Kidney epithelial cell (primary cell): ENCODE measurements at regions not wholly inside any gene's neighbourhood (a gene's known extent, or its start where the extent isn't known, plus 50 kb on each side); places are given as distances from the start of the nearest gene placed in this dataset.

ENCODE experiments used
- DNase-seq: peaks from one replicate; pipeline ENCODE4 v3.0.0-alpha.2; 2010; ENCODE audit warnings: low read depth
- H3K27me3 ChIP-seq: 2 replicates; pipeline ENCODE4 v1.6.0; 2011; ENCODE audit warnings: low read length; ENCODE audit not compliant: control insufficient read depth, insufficient read depth
- H3K36me3 ChIP-seq: 2 replicates; pipeline ENCODE4 v1.5.1; 2011; ENCODE audit warnings: low read length; ENCODE audit not compliant: control insufficient read depth, insufficient read depth
- H3K4me3 ChIP-seq: 2 replicates; pipeline ENCODE4 v1.5.1; 2011; ENCODE audit warnings: low read depth, mild to moderate bottlenecking, control low read depth, low read length
- TF ChIP-seq, protein P1 (sequence below): IDR thresholded peaks from 2 replicates; pipeline ENCODE4 v1.5.1; 2011; ENCODE audit warnings: mild to moderate bottlenecking, moderate library complexity, low read length, control low read depth, inconsistent platforms; ENCODE audit not compliant: insufficient read depth, poor library complexity, severe bottlenecking

DNA sequence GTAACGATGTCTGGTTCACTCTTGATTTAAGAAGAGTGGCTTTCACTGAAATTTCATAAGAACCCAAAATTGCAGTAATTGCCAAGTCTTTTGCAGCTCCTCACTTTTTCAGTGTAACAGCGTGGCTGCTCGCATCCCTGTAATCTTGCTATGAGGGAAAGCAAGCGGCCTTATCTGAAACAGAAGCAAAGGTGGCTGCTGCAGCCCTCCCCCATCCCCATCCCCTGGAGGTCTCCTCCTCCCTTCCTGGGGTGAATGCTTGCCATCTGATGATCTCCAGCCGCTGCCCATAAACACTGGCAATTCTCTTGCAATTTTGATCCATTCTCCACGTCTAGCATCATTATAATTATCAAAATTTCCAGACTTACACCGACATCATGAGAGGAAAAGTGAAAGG is 182.5 kb upstream of the ASIC2 start:
- Histone ChIP-seq H3K36me3 (no peaks in the 10 kb centered on the region), H3K4me3 (no peak overlapping the region), H3K27me3 (no peaks in the 10 kb centered on the region)
- DNase-seq: no peak
- TF ChIP-seq, protein P1, sequence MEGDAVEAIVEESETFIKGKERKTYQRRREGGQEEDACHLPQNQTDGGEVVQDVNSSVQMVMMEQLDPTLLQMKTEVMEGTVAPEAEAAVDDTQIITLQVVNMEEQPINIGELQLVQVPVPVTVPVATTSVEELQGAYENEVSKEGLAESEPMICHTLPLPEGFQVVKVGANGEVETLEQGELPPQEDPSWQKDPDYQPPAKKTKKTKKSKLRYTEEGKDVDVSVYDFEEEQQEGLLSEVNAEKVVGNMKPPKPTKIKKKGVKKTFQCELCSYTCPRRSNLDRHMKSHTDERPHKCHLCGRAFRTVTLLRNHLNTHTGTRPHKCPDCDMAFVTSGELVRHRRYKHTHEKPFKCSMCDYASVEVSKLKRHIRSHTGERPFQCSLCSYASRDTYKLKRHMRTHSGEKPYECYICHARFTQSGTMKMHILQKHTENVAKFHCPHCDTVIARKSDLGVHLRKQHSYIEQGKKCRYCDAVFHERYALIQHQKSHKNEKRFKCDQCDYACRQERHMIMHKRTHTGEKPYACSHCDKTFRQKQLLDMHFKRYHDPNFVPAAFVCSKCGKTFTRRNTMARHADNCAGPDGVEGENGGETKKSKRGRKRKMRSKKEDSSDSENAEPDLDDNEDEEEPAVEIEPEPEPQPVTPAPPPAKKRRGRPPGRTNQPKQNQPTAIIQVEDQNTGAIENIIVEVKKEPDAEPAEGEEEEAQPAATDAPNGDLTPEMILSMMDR: no peak

DNA sequence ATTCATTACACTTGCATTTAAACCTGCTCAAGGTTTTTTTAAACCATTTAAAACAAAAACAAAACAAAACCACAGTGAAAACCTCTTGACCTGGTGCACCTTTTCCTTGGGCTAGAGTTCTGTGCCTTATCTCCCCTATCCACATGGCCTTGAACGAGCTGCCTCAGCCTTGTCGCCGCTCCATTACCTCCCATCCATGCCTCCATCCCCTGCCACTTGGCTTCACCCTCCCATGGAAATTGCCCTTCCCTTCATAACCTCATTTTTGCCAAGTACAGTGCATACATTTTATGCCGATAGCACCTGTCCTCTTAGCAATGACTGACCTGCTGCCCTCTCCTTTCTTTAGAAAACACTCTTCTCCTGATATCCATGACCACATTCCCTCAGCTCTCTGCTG is 188.6 kb upstream of the ASIC2 start:
- Histone ChIP-seq H3K27me3 (no peaks in the 10 kb centered on the region), H3K36me3 (no peaks in the 10 kb centered on the region), H3K4me3 (no peak overlapping the region)
- TF ChIP-seq, protein P1: no peak
- no peak for DNase-seq

DNA sequence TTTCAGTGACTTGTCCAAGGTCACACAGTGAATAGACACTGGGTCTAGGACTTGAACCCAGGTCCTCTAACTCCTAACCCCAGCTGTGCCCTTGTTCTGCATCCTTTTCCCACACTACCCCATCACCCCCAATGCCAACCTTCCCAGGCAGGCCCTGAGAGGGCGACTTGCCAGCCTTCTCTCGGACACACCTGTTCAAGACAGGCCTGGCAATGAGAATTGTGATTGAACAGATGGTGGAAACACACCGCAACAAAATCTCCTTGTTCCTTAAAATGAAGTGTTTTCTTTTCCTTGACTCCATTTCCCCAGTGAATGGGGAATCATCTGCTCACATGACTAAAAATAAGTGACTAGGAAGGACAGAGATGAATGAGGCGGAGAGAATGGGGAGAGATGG is 189.5 kb upstream of the ASIC2 start:
- no peak for DNase-seq
- Histone ChIP-seq H3K27me3 (no peaks in the 10 kb centered on the region), H3K36me3 (no peaks in the 10 kb centered on the region), H3K4me3 (no peak overlapping the region)
- TF ChIP-seq, protein P1: no peak

DNA sequence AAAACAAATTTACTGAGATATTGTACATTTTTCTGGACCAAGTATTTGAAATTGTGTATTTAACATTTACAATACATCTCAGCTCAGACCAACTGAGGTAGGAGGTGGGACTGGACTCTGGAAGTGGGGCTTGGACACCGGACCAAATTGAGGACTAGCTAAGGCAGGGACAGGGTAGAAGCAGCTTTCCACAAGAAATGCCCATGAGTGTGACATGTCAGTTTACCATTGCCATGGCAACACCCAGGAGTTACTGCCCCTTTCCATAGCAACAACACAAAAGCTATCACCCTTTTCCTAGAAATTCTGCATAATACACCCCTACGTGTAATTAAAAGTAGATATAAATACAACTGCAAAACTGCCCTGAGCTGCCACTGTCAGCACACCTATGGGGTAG is 191.5 kb upstream of the ASIC2 start:
- TF ChIP-seq, protein P1: no peak
- no peak for DNase-seq

DNA sequence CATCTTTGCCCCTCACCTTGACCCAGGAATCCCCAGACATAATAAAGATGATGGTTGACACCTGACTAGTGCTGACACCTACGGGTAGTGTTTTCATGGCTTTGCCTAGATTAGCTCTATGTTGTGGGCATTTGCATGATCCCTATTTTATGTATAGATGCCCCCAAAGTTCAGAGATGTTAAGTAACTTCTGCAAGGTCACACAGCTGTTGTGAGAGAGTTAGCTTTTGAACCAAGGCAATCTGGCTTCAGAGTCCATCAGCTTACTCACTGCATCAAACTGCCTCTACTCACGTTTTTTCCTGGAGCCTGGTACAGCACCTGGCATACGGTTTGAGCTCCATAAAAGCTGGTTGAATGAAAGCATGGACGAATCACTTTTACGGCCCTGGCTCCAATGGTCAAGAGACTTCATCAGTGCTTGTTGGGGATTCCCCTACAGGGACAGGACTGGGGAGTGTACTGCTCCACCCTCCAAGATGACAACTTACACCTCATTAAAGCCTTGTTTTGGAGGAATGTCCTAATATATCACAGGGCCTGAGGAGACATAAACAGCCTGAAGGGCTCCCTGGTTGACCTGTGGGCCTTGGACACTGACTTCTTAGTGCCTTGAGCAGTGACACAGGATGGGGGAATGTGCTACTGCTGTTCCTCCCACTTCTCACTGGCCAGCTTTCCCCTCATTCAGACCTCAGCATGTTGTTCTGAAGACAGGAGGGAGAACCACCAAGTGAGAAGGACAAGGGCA is 193.2 kb upstream of the ASIC2 start:
- TF ChIP-seq, protein P1: no peak
- no peaks in the 10 kb centered on the region for H3K27me3 ChIP-seq
- no peaks in the 10 kb centered on the region for H3K36me3 ChIP-seq
- no peak overlapping the region for H3K4me3 ChIP-seq
- DNase-seq: no peak

More for the DNA sequence above, 191.5 kb upstream of the ASIC2 start:
- H3K36me3 ChIP-seq: no peaks in the 10 kb centered on the region
- no peaks in the 10 kb centered on the region for H3K27me3 ChIP-seq
- no peak overlapping the region for H3K4me3 ChIP-seq

DNA sequence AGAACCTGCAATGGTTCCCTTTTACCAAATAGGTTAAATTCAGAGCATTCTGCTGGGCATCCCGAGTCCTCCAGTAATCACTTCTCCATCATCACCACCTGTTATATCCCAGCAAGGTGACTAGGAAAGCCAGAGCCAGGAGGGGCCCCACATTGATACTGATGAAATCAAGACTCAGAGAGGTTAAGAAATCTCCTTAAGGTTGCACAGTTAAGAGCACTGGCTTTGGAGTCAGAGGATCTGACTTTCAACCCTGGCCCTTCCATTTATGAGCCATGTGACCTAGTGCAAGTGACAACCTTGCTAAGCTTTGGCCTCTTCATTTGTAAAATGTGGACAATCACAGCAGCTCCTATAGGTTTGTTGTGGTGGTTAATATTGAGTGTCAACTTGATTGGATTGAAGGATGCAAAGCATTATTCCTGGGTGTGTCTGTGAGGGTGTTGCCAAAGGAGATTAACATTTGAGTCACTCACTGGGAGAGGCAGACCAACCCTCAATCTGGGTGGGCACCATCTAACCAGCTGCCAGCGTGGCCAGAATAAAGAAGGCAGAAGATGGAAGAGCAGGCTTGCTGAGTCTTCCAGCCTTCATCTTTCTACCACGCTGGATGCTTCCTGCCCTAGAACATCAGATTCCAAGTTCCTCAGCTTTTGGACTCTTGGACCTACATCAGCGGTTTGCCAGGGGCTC is 194.2 kb upstream of the ASIC2 start:
- no peaks in the 10 kb centered on the region for H3K27me3 ChIP-seq
- TF ChIP-seq, protein P1: no peak
- H3K36me3 ChIP-seq: no peaks in the 10 kb centered on the region
- no peak overlapping the region for H3K4me3 ChIP-seq
- DNase-seq: no peak
